HG03280 (cell line): ENCODE measurements at regions not wholly inside any gene's neighbourhood (a gene's known extent, or its start where the extent isn't known, plus 50 kb on each side); places are given as distances from the start of the nearest gene placed in this dataset.

Experiments used
- ATAC-seq: cut with Tn5 transposase; IDR thresholded peaks from one replicate; pipeline ENCODE4 v1.9.1; 2021; ENCODE audit warnings: mild to moderate bottlenecking, moderate library complexity; ENCODE audit not compliant: unreplicated experiment

DNA sequence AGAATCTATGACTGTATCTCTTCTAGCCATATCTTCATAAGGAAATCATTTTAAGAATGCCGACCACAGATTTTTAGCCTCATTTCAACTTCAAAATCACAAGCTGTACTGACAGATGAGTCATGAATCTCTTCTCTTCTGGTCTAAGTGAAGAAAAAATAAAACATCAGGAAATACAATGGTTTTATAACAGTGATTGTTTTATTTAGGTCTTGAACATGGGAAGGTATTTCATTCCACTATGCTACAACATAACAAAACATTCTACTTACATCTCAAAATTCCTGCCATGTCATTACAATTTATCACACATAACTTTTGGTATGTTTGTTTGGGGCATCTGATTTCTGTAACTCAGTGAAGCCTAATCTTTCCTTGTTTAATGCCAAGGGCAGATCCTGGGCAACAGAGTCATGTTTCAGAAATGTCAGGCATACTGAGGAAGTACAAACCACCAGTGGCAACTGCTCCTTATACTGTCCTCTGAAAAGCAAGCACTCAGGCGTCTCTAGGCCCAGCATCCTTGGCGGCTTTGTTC is 325.0 kb downstream of the PDHA2 start:
- no peak for ATAC-seq

DNA sequence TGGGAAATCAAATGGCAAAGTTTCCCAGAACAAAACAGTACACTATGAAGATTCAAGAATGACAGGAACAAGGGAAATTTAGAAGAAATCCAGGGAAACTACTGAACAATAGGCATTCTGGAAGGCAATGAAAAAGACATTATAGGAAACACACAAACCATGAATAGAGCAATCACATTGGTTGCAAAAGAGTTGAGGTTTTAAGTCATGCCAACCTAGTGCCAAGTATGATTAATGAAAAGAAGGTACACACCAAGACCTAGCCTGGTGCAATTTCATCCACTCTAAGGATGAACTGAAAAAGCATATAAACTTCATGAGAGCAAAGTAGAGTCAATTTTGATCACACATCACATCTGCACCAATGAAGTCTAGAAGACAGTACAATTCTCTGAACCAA is 326.9 kb downstream of the PDHA2 start:
- ATAC-seq = no peak

DNA sequence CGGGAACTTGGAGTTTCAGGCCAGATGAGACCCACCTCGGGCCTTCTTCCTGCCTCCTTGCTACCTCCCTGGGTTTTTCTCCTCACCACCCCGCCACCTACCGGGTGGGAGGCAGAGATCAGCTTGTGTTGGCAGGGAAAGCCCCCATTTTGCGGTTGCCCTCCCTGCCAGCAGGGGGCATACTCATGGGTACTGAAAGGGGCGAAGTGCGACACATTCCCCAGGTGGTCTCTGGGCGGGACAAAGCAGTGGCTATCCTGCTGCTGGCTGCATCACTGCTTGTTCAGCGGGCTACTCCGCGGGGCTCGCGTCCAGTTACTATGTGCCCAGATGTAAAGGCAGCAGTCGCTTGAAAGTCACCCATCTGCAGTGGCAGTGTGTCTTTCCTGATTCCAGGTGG is 330.3 kb downstream of the PDHA2 start:
- ATAC-seq = no peak

DNA sequence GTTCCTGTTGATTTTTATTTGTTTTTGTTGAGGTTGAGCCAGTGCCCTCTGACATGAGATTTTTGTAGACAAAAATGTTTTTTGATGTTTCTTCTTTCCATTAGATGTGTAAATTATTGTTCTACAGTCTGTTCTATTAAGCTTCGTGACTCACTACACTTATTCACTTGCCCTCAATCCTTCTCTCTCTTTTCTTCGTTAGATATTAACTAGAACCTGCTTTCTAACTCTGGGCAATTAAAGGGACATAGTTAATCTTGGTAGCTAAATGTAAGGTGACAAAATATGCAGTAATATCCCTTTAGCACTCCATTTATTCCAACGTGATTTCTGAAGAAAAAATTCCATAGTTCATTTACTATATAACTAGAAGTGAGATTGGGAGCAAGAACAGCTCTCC is 333.9 kb downstream of the PDHA2 start:
- ATAC-seq = no peak

DNA sequence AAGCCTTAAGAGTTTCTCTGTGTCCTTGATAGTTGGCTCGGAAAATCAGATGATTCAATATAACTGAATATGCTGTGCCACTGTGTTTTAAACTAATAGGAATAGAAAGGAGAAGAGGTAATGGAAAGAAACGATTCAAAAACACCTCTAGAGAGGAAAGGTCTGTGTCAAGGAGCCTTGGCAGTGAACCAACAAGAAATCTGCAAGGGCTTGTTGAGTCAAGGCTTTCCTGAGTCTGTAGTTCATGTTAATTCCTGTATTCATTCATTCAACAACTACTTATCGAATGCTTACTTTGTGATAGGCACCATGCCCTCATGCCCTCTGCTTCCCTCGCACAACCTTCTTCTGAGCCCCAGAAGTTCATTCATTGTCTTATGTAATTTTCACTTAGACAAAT is 336.0 kb downstream of the PDHA2 start:
- no peak for ATAC-seq

DNA sequence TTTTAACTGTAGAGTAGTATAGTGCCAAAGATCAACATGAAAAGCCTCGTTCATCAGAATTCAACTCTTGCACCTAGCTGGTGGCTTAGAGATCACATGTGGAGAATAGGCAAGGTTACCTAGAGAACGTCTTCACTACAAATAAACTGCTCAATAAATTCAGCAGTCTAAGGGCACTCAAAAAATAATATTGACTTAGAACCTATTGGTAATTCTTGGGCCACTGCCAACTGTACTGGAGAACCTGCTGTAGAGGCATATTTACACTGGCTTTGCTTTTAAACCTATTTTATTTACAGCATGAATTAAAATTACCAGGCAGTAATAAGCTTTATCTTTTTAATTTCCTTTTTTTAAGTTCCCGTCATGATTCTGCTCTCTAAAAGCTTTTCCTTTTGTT is 343.7 kb downstream of the PDHA2 start:
- no peak for ATAC-seq

DNA sequence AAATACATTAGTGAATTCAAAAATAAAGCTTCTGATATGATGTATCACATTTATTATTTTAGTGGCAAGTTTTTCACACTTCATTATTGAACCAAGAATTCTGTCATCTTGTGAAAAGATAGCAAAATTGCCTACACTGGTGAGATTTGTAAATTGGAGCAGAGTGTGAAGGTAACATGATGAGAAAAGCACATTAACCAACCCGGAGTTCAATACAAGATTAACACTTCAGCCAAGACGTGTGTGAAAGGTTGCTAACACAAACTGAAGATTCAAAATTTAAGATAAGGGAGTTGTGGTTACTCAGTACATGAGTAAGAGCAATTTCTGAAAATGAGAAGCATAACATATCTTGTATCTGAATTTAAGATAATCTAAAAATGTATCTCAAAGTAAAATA is 346.7 kb downstream of the PDHA2 start:
- ATAC-seq = no peak

DNA sequence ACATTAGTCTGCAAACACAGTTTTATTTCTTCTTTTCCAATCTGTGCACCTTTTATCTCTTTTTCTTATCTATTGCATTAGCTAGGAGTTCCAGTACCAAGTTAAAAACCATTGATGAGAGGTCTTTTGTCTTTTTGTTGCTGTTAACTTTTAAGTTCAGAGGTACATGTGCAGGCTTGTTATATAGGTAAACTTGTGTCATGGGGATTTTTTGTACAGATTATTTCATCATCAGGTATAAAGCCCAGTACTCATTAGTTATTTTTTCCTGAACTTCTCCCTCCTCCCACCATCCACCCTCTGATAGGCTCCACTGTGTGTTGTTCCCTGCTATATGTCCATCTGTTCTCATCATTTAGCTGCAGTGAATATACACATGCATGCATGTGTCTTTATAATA is 349.9 kb downstream of the PDHA2 start:
- no peak for ATAC-seq

DNA sequence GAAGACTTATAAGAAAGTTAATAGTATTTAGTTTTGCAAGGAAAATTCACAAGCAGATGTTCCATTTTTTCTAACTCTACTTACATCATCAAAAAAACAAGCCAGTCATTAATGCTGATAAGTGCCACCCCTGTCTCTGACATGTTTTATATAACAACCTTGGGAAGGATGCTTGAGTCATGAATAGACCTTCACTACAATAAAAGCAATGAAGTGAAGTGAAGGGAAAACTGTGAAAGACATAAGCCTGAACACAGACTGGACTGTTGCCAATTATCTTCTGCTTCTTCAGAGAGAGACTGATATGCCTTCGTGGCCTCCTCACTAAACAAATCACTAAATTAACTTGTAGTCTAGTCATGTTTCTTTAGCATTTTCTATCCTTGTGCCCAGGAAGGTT is 353.2 kb downstream of the PDHA2 start:
- ATAC-seq = no peak

DNA sequence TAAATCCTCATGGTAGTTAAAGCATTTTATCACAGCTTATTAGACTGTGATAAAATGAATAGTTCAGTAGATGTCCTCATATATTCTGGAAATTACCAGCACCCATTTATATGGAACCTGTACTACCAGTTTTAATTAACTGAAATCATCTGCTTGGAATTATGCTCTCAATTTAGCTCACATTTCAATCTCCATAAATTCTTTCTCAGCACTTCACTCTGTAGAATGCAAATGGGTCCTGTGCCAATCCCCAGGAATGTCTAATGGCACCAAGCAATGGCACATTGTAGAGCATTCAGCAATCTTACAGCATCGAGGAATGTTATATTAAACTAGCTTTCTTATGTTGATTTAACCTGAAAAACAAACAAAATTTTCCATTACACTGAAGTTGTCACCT is 355.1 kb downstream of the PDHA2 start:
- ATAC-seq = no peak

DNA sequence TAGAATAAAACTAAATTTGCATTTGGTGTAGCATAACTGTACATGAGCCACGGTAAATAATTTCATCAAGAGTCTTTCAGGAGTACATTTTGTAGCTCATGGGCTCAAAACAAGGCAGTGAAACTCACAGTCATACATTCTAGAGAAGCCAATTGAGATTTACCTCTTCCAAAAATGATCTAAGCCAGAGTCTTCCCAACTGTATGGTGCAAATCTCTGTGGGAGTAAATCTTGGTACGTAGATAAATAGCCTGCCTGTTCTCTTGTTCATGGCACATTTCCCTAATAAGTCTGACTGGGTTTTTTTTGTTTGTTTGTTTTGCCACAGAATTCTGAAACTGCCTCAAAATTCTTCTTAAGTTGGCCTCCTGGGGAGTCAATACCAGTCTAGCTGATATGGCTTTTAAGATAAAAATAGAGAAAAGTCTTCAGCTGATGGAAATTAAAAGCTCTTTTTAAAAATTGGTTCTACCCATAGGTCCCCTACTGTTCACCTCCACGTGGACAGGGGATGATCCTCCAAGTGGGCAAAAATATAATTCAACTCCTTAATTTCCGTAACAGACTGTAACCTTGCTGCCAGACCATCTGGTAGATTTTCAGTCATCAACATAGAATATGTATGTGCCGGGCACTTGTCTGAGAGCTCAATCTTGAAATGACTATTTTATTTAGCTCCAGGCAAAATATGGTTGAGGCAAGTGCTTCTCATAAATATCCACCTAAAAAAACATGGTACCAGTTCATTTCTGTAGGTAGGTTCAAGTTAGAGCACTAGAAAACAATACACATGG is 365.4 kb downstream of the PDHA2 start:
- ATAC-seq = no peak

DNA sequence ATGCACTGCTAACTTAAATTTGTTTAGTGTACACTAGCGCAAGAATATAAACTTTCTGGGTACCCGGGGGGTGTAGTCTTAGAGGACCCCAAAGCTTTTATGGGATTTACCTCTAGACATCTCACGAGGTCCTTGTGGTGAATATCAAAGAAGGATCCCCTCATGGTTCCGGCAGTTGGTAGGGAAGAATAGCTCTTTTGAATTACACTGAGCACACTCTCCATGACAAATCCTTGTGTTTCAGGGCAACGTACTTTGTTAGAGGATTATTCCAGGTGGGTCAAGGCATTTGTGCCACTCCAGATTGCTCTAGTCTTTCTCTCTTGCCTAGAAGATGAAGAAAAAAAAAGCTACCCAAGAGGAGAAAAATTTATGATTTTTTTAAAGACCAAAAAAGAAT is 387.6 kb downstream of the PDHA2 start:
- no peak for ATAC-seq

DNA sequence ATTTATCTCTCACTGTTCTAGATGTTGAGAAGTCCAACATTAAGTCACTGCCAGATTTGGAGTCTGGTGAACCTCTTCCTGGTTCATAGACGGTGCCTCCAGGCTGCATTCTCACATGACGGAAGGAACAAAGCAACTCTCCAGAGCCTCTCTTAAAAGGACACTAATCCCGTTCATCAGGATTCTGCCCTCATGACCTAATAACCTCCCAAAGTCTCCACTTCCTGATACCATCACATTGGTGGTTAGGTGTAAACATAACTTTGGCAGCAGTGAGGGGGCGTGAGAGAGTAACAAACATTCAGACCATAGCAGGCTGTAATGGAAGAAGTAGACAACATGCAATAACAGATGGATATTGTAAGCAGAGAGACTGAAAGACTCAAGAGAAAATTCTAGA is 388.6 kb downstream of the PDHA2 start:
- ATAC-seq = no peak

DNA sequence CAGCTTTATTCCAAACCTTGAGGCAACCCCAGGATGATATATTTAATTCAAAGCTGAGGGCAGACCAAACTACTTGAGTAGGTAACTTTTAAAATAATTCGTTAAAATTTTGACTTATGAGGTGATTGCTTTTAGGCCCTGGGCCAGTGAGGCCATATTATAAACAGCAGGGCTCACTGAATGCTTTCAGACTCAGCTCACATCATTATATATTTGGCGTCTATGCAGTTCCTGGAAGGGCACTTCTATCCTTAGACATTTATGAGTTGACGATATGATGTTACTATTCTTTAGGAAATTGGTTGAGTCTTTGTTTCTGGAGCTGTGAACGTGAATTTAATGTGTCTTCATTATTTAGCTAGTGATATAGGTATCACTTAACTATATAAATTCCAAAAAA is 400.1 kb downstream of the PDHA2 start:
- ATAC-seq = no peak

DNA sequence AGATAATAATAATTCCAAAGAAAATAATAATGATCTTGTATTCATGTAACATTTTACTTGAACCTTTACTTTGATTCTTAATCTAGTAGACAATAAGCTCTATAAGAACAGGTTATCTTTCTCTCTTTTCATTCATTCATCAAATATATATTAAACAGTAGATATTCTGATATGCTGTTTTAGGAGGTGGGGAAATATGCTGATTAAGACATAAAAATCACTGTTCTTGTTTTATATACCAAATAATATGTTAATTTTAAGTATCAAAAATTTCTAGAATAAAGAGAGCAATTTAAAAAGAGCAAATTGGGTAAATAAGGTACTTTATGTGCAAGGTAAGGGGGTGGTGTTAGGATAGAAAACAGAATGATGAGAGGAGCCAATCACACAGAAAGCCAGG is 401.9 kb downstream of the PDHA2 start:
- ATAC-seq = no peak

DNA sequence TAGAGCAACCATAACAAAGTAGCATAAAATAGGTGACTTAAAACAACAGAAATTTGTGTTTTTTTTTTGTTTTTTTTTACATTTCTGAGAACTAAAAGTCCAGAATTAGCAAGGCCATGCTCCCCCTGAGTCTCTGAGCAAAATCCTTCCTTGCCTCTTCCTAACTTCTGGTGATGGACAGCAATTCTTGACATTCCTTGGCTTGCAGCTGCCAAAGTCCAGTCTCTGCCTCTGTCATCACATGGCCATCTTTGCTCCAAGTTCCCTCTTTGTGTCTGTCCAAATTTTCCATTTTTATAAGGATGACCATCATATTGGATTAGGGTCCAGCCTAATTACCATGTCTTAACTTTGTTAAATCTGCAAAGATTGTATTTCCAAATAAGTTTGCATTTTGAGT is 407.2 kb downstream of the PDHA2 start:
- ATAC-seq = no peak

DNA sequence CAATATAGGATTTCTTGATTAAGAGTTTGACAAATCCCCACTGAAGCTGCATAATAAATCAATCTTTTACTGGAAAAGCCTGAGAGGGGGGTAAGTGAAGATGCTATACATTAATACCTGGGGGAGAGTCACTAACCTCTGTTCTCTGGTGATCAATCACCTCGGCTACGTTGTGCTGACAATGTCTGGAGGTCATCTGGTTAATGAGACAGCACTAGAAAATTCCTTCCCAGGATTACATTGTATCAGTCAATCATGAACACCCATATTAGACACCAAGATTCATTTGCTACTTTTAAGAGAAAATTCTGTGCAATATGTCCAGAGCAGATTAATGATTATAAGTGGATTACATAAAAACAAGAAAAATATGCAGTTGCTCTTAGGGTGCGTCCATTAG is 408.3 kb downstream of the PDHA2 start:
- ATAC-seq = no peak

DNA sequence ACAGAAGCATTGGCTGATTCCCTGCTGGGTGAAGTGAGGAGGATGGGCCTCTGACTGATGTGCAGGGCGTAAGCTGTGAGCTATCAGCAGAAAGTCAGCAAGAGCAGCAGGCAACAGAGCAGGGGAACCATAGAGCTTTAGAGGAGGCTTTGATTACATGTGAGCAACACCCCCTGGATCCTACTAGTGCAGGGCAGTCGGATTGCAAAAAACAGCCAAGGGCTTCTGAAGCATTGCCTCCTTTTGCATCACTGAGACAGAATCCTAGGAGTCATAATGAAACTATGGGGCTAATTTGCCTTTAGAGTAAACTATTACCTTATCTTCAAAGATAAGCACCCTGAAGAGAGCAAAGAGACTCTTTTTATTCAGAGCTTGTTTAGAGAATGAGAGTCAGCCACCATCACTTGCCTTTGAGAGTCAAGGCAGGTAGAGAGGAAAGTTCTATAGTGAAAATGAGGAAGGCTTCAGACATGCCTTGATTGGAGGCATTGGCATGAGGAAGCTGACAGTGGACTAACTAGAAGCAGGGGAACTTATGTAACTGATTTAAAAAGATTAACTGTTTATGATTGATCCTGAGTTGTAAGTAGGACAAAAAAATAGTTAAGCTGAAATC is 420.3 kb downstream of the PDHA2 start:
- ATAC-seq = no peak

DNA sequence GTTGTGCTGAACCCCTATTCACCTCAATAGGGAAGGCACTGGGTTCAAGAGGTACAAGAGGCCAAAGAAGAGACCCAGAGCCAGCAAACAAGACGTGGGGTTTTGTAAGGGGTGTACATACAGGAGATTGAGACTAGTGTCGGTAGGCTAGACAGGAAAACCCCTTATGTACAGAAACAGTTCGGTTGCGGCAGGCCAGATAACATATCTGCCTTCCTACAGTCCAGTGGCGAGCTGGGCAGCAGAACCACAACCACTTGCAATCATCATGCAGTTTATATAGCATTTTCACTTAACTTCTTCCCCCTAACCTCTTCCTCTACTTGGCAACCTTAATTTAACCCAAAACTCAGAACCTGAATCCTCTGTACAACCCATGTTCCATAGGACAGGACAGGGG is 422.2 kb downstream of the PDHA2 start:
- ATAC-seq = no peak

DNA sequence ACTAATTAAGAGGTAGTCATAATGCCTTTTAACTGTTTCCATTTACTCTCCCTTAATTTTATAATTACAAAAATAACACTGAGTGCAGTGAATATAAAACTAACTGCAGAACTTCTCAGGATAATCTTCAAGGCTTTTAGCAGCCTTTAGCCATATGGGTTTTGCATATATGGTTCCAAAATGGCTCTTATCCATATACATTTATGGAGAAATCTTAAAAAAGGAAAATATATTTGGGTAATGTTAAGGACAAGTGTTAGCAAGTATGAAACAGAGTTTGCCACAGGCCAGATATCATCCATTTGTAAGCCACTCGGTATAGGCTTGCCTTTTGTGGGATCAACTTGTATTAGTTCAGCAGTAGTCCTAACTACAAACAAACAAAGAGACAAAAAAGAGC is 423.4 kb downstream of the PDHA2 start:
- no peak for ATAC-seq

DNA sequence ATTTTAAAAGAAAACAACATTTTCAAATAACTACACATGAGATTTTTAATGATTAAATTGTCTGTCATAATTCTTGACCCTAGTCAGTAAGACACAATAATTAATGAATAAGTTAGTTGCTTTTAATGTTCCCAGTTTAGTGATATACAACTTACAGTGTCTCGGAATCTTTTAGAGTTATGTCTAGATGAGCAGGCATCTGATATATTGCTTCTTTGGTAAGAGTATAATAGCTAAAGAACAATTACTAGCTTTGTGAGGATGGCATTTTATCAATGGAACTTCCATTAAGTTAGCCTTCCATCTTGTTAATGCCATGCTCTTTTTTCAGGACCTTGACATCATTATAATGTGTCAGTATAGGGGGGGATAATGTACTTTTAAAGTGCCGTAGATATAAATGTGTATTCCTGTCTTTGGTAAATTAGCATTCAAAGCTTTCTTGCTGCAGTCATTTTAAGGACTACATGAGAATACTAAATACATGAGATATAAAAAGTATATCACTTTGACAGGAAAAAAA is 425.1 kb downstream of the PDHA2 start:
- ATAC-seq = no peak

DNA sequence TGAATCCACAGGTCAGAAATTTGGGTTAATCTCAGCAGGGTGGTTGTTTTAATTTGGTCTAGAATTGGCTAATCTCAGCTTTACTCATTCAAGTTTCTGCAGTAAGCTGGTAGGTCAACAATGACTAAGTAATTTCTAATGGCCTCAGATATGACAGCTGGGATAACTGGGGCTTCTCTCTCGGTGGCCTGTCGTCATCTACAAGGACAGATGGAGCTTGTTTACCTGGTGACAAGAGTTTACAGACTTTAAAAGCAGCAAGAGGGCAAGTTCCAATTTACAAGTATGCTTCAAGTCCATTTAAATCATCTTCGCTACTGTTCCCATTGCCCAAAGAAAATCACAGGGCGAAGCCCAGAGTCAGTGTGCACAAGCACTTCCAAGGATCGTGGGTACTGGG is 453.9 kb downstream of the PDHA2 start:
- ATAC-seq = no peak
